ENCODE measurements at regions not wholly inside any gene's neighbourhood (a gene's known extent, or its start where the extent isn't known, plus 50 kb on each side); places are given as distances from the start of the nearest gene placed in this dataset.

GRCh38 chr6:18555750-18556149 is 168.6 kb downstream of the RNF144B start:
- no peak overlapping the region for H3K9ac ChIP-seq (ENCODE audit: low read depth in 2 of 2, low read length in 2 of 2)
- intact Hi-C loops (cut with DNase I), result no loop called here
- no peaks in the 10 kb centered on the region for H3K9me3 ChIP-seq
- no peak overlapping the region for H3K4me3 ChIP-seq
- H3K36me3 ChIP-seq, result no peaks in the 10 kb centered on the region
- TF ChIP-seq CTCF (IDR thresholded peaks at IDR 0.05), result no peak
- no peak overlapping the region for H3K27ac ChIP-seq
- no peaks in the 10 kb centered on the region for H3K4me1 ChIP-seq
- no peaks in the 10 kb centered on the region for H3K27me3 ChIP-seq
- DNase-seq, result no peak

GRCh38 chr6:18561037-18561750 is 174.0 kb downstream of the RNF144B start:
- Histone ChIP-seq H3K9ac (ENCODE audit: low read depth in 2 of 2, low read length in 2 of 2) (no peak overlapping the region), H3K4me3 (no peak overlapping the region), H3K9me3 (no peaks in the 10 kb centered on the region), H3K27me3 (no peaks in the 10 kb centered on the region), H3K27ac (no peak overlapping the region), H3K36me3 (no peaks in the 10 kb centered on the region), H3K4me1 (no peaks in the 10 kb centered on the region)
- no peak for DNase-seq
- intact Hi-C loops (cut with DNase I), result no loop called here
- no peak for TF ChIP-seq CTCF (IDR thresholded peaks at IDR 0.05)

- no peaks in the 10 kb centered on the region for H3K4me1 ChIP-seq
- H3K36me3 ChIP-seq, result no peaks in the 10 kb centered on the region
- no peaks in the 10 kb centered on the region for H3K9me3 ChIP-seq
- intact Hi-C loops (cut with DNase I), result no loop called here
- no peak for DNase-seq
- no peak overlapping the region for H3K27ac ChIP-seq
- TF ChIP-seq CTCF (IDR thresholded peaks at IDR 0.05), result no peak
- no peaks in the 10 kb centered on the region for H3K27me3 ChIP-seq
- H3K9ac ChIP-seq (ENCODE audit: low read depth in 2 of 2, low read length in 2 of 2), result no peak overlapping the region
- no peak overlapping the region for H3K4me3 ChIP-seq
Measured at GRCh38 chr6:18562726-18563125, 175.6 kb downstream of the RNF144B start.

- no peak for DNase-seq
- Histone ChIP-seq H3K27ac (no peak overlapping the region), H3K36me3 (no peaks in the 10 kb centered on the region), H3K4me3 (no peak overlapping the region), H3K9me3 (no peaks in the 10 kb centered on the region), H3K4me1 (no peaks in the 10 kb centered on the region), H3K9ac (ENCODE audit: low read depth in 2 of 2, low read length in 2 of 2) (no peak overlapping the region), H3K27me3 (no peaks in the 10 kb centered on the region)
- intact Hi-C loops (cut with DNase I), result no loop called here
- TF ChIP-seq CTCF (IDR thresholded peaks at IDR 0.05), result no peak
Measured at GRCh38 chr6:18564775-18565174, 177.6 kb downstream of the RNF144B start.

- Histone ChIP-seq H3K27ac (no peak overlapping the region), H3K27me3 (no peaks in the 10 kb centered on the region), H3K4me1 (no peaks in the 10 kb centered on the region), H3K4me3 (no peak overlapping the region), H3K9ac (ENCODE audit: low read depth in 2 of 2, low read length in 2 of 2) (no peak overlapping the region), H3K9me3 (no peaks in the 10 kb centered on the region), H3K36me3 (no peaks in the 10 kb centered on the region)
- intact Hi-C loops (cut with DNase I), result no loop called here
- DNase-seq, result no peak
- no peak for TF ChIP-seq CTCF (IDR thresholded peaks at IDR 0.05)
Measured at GRCh38 chr6:18565231-18565630, 178.1 kb downstream of the RNF144B start.
